ENCODE measurements at regions not wholly inside any gene's neighbourhood (a gene's known extent, or its start where the extent isn't known, plus 50 kb on each side); places are given as distances from the start of the nearest gene placed in this dataset.

GRCh38 chr2:42859791-42860190 is 67.4 kb upstream of the HAAO start:
- 5 to 14% methylated on average over 4 of the region's 4 CpGs for WGBS, 2 donors
- no peak overlapping the region for H3K27ac ChIP-seq (ENCODE audit: low read depth in 1 of 2, low read length in 2 of 2)
- no peaks in the 10 kb centered on the region for H3K36me3 ChIP-seq (ENCODE audit: control insufficient read depth in 1 of 2, insufficient read depth in 2 of 2, low read length in 1 of 2)
- H3K4me1 ChIP-seq (ENCODE audit: control insufficient read depth in 1 of 2, insufficient read depth in 2 of 2, low read length in 2 of 2) = no peaks in the 10 kb centered on the region
- no peaks in the 10 kb centered on the region for H3K9me3 ChIP-seq (ENCODE audit: control insufficient read depth, low read length)
- intact Hi-C loops (cut with DNase I) = loop anchor here (2.0 to 10.0 kb wide), 5 partner anchors 71 to 625 kb away; partner anchors contain the start of gene ZFP36L2 (in 1 of the 2)
- H3K4me3 ChIP-seq (ENCODE audit: low read length in 2 of 2) = no peak overlapping the region
- no peak for DNase-seq
- no peak for ATAC-seq (ENCODE audit: low FRiP score)
- no peaks in the 10 kb centered on the region for H3K27me3 ChIP-seq (ENCODE audit: control insufficient read depth in 1 of 2, insufficient read depth in 2 of 2, low read length in 1 of 2)

GRCh38 chr2:42859006-42859552 is 66.7 kb upstream of the HAAO start:
- Histone ChIP-seq H3K27ac (ENCODE audit: low read depth in 1 of 2, low read length in 2 of 2) (no peak overlapping the region), H3K9me3 (ENCODE audit: control insufficient read depth, low read length) (no peaks in the 10 kb centered on the region), H3K36me3 (ENCODE audit: control insufficient read depth in 1 of 2, insufficient read depth in 2 of 2, low read length in 1 of 2) (no peaks in the 10 kb centered on the region), H3K4me3 (ENCODE audit: low read length in 2 of 2) (no peak overlapping the region), H3K4me1 (ENCODE audit: control insufficient read depth in 1 of 2, insufficient read depth in 2 of 2, low read length in 2 of 2) (no peaks in the 10 kb centered on the region), H3K27me3 (ENCODE audit: control insufficient read depth in 1 of 2, insufficient read depth in 2 of 2, low read length in 1 of 2) (no peaks in the 10 kb centered on the region)
- DNase-seq = no peak
- 17 to 20% methylated on average over 2 of the region's 2 CpGs for WGBS, 2 donors
- intact Hi-C loops (cut with DNase I) = loop anchor here (2.0 to 10.0 kb wide), 4 partner anchors 363 to 626 kb away; partner anchors contain the start of gene ZFP36L2 (in 1 of the 2)
- no peak for ATAC-seq (ENCODE audit: low FRiP score)

- Histone ChIP-seq H3K4me1 (ENCODE audit: control insufficient read depth in 1 of 2, insufficient read depth in 2 of 2, low read length in 2 of 2) (no peaks in the 10 kb centered on the region), H3K27ac (ENCODE audit: low read depth in 1 of 2, low read length in 2 of 2) (no peak overlapping the region), H3K36me3 (ENCODE audit: control insufficient read depth in 1 of 2, insufficient read depth in 2 of 2, low read length in 1 of 2) (no peaks in the 10 kb centered on the region), H3K27me3 (ENCODE audit: control insufficient read depth in 1 of 2, insufficient read depth in 2 of 2, low read length in 1 of 2) (no peaks in the 10 kb centered on the region), H3K9me3 (ENCODE audit: control insufficient read depth, low read length) (no peaks in the 10 kb centered on the region), H3K4me3 (ENCODE audit: low read length in 2 of 2) (no peak overlapping the region)
- no peak for ATAC-seq (ENCODE audit: low FRiP score)
- DNase-seq = no peak
- intact Hi-C loops (cut with DNase I) = loop anchor here (2.0 to 10.0 kb wide), 4 partner anchors 364 to 626 kb away; partner anchors contain the start of gene ZFP36L2 (in 1 of the 2)
- WGBS, 2 donors = 77 to 78% methylated on average over 4 of the region's 4 CpGs
These were observed 66.0 kb upstream of the HAAO start for GRCh38 chr2:42858140-42859005.

GRCh38 chr2:42856891-42857632 is 64.7 kb upstream of the HAAO start:
- intact Hi-C loops (cut with DNase I) = loop anchor here (5.0 to 10.0 kb wide), 3 partner anchors 365 to 628 kb away; partner anchors contain the start of gene ZFP36L2 (in 1 of the 2)
- peak in 1 of 2 donors; percentile 68 for DNase-seq
- no peaks in the 10 kb centered on the region for H3K27me3 ChIP-seq (ENCODE audit: control insufficient read depth in 1 of 2, insufficient read depth in 2 of 2, low read length in 1 of 2)
- no peak for ATAC-seq (ENCODE audit: low FRiP score)
- 91 to 93% methylated on average over 23 of the region's 23 CpGs for WGBS, 2 donors
- H3K9me3 ChIP-seq (ENCODE audit: control insufficient read depth, low read length) = no peaks in the 10 kb centered on the region
- no peak overlapping the region for H3K4me3 ChIP-seq (ENCODE audit: low read length in 2 of 2)
- no peaks in the 10 kb centered on the region for H3K36me3 ChIP-seq (ENCODE audit: control insufficient read depth in 1 of 2, insufficient read depth in 2 of 2, low read length in 1 of 2)
- no peak overlapping the region for H3K27ac ChIP-seq (ENCODE audit: low read depth in 1 of 2, low read length in 2 of 2)
- H3K4me1 ChIP-seq (ENCODE audit: control insufficient read depth in 1 of 2, insufficient read depth in 2 of 2, low read length in 2 of 2) = no peaks in the 10 kb centered on the region

DNA sequence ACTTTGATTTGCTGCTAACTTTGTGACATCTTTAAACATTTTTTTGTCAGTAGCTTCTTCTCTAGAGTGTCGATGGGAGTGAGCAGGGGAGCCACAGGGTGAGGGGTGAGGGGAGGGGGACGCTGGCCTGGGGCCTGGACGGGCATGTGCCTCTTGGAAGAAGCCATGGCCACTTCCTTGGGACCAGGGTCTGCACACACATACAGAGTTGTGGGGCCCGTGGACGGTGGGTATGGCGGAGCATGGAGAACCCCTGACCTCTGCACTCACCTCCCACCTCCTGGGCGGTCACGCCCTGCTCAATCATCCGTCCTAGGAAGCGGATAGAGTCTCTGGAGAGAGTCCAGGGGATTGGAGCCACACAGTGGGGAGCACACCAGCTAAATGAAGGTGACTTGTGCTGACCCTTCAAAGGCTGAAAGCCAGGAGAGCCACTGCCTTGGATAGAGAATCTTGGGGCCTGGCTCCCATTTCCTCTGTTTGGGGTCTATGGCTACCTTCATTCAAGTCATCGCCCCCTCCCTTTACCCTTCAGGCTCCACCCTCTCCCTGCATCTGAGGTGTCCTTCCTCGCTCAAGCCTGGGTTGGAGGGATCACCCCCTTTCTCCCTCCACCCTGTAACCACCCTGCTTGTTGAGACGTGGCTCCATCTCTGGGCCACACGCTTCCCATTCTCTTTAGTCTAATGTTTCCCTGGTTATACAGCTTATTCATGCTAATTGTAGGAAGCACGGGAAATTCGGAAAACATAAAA is 63.9 kb upstream of the HAAO start:
- Histone ChIP-seq H3K27me3 (ENCODE audit: control insufficient read depth in 1 of 2, insufficient read depth in 2 of 2, low read length in 1 of 2) (no peaks in the 10 kb centered on the region), H3K4me1 (ENCODE audit: control insufficient read depth in 1 of 2, insufficient read depth in 2 of 2, low read length in 2 of 2) (no peaks in the 10 kb centered on the region), H3K9me3 (ENCODE audit: control insufficient read depth, low read length) (no peaks in the 10 kb centered on the region), H3K27ac (ENCODE audit: low read depth in 1 of 2, low read length in 2 of 2) (no peak overlapping the region), H3K4me3 (ENCODE audit: low read length in 2 of 2) (no peak overlapping the region), H3K36me3 (ENCODE audit: control insufficient read depth in 1 of 2, insufficient read depth in 2 of 2, low read length in 1 of 2) (no peaks in the 10 kb centered on the region)
- intact Hi-C loops (cut with DNase I) = loop anchor here (5.0 to 10.0 kb wide), 3 partner anchors 366 to 629 kb away; partner anchors contain the start of gene ZFP36L2 (in 1 of the 2)
- DNase-seq = peak in 1 of 2 donors; percentile 56
- 95 to 98% methylated on average over 16 of the region's 16 CpGs for WGBS, 2 donors
- no peak for ATAC-seq (ENCODE audit: low FRiP score)

DNA sequence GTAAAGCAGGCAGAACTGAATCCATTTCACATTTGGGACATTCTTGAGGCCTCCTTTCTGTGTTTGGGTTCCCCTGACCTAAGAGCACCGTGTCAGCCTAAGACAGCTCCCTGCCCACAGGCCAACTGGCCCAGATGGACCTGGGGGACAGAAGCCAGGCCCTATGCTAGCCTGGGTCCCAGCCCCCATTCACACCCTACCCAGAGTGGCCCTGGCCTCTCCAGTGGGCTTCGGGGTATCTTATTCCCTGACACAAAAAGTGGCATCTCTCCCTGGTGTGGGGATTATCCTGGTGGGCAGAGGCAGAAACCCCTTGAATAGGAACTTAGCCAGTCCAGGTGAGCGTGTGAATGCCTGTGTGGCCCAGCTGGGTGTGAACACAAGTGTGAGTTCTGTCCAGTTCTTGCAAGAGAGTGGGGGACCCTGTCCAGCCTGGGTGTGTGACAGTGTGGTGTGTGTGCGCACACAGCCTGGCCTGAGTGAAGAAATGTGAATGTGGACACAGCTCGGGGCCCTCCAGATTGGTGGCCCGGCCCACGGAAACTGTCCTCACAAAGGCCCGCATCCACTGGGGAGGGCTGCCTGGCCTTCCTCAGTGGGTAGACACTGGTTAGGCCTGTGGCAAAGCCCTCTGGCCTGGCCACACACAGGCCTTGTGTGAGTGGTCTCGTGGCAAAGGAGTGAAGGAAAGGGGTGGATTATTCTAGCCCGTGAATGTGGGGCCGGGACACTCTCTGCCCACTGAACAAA is 63.0 kb upstream of the HAAO start:
- no peak overlapping the region for H3K27ac ChIP-seq (ENCODE audit: low read depth in 1 of 2, low read length in 2 of 2)
- no peaks in the 10 kb centered on the region for H3K4me1 ChIP-seq (ENCODE audit: control insufficient read depth in 1 of 2, insufficient read depth in 2 of 2, low read length in 2 of 2)
- H3K4me3 ChIP-seq (ENCODE audit: low read length in 2 of 2) = no peak overlapping the region
- no peaks in the 10 kb centered on the region for H3K27me3 ChIP-seq (ENCODE audit: control insufficient read depth in 1 of 2, insufficient read depth in 2 of 2, low read length in 1 of 2)
- no peaks in the 10 kb centered on the region for H3K36me3 ChIP-seq (ENCODE audit: control insufficient read depth in 1 of 2, insufficient read depth in 2 of 2, low read length in 1 of 2)
- no peaks in the 10 kb centered on the region for H3K9me3 ChIP-seq (ENCODE audit: control insufficient read depth, low read length)
- intact Hi-C loops (cut with DNase I) = loop anchor here (5.0 to 10.0 kb wide), 3 partner anchors 367 to 629 kb away; partner anchors contain the start of gene ZFP36L2 (in 1 of the 2)
- 76 to 77% methylated on average over 11 of the region's 11 CpGs for WGBS, 2 donors
- DNase-seq = no peak
- ATAC-seq (ENCODE audit: low FRiP score) = no peak

DNA sequence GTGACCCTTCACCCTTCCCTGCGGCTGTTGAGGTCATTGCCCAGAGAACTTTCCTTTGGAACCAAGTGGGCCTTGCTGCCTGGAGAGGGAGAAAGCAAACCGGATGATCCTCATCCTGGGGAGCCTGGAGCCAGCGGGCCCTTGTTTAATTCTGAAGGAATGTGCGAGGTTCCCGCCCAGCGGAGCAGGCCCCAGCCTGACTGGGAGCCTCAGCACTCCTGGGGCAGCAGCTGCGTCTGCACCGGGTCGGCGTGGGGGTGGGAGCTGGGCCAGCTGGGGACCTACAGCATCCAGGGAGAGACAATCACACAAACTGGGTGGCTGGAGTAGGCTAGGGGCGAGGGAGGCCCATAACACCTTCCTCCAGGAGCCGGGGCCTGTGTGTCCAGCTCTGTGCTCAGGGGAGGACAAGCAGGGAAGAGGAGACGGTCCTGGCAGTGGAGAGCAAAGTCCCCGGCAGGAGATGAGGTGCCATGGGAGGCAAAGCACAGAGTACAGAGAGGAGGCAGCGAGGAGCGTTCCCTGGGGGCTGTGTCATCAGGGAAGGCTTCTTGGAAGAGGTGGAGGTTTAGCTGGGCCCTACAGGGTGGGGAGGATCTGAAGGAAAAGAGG is 61.9 kb upstream of the HAAO start:
- H3K36me3 ChIP-seq (ENCODE audit: control insufficient read depth in 1 of 2, insufficient read depth in 2 of 2, low read length in 1 of 2) = no peaks in the 10 kb centered on the region
- intact Hi-C loops (cut with DNase I) = loop anchor here in 1 of 2 donors (10.0 kb wide), 2 partner anchors 370 to 630 kb away; partner anchors contain the start of gene ZFP36L2
- WGBS, 2 donors = 47 to 54% methylated on average over 16 of the region's 16 CpGs
- ATAC-seq (ENCODE audit: low FRiP score) (peak; percentile 19), DNase-seq (peak; percentile 76 to 85)
- H3K27me3 ChIP-seq (ENCODE audit: control insufficient read depth in 1 of 2, insufficient read depth in 2 of 2, low read length in 1 of 2) = no peaks in the 10 kb centered on the region
- no peaks in the 10 kb centered on the region for H3K4me1 ChIP-seq (ENCODE audit: control insufficient read depth in 1 of 2, insufficient read depth in 2 of 2, low read length in 2 of 2)
- no peak overlapping the region for H3K27ac ChIP-seq (ENCODE audit: low read depth in 1 of 2, low read length in 2 of 2)
- no peaks in the 10 kb centered on the region for H3K9me3 ChIP-seq (ENCODE audit: control insufficient read depth, low read length)
- no peak overlapping the region for H3K4me3 ChIP-seq (ENCODE audit: low read length in 2 of 2)
